Dermis blood vessel endothelial cell (primary cell): ENCODE measurements at regions not wholly inside any gene's neighbourhood (a gene's known extent, or its start where the extent isn't known, plus 50 kb on each side); places are given as distances from the start of the nearest gene placed in this dataset.
"Not testable (repeated sequence)": the region's sequence is repeated elsewhere in the genome, so short reads cannot be mapped to it uniquely, and the experiment has no call there.

ENCODE experiments used
- DNase-seq: peaks from one replicate; pipeline ENCODE4 v3.0.0; 2010

GRCh38 chr3:62926494-62926893 lies 51.3 kb upstream of the CADPS start:
- no peak for DNase-seq

- DNase-seq = no peak
These were observed 53.0 kb upstream of the CADPS start for GRCh38 chr3:62928256-62928655.

GRCh38 chr3:62929771-62930170 lies 54.6 kb upstream of the CADPS start:
- DNase-seq = no peak

- DNase-seq = no peak
These were observed 60.6 kb upstream of the CADPS start for GRCh38 chr3:62935793-62936192.

- DNase-seq = no peak
These were observed 61.5 kb upstream of the CADPS start for GRCh38 chr3:62936626-62937254.

GRCh38 chr3:62938583-62938982 lies 63.4 kb upstream of the CADPS start:
- DNase-seq = no peak

- no peak for DNase-seq
These were observed 64.5 kb upstream of the CADPS start for GRCh38 chr3:62939707-62940106.

GRCh38 chr3:62940771-62941563 lies 65.8 kb upstream of the CADPS start:
- no peak for DNase-seq

- no peak for DNase-seq
These were observed 67.0 kb upstream of the CADPS start for GRCh38 chr3:62942227-62942626.

- no peak for DNase-seq
These were observed 67.5 kb upstream of the CADPS start for GRCh38 chr3:62942764-62943163.

GRCh38 chr3:62948921-62949320 lies 73.7 kb upstream of the CADPS start:
- DNase-seq = no peak

GRCh38 chr3:62950210-62950609 lies 75.0 kb upstream of the CADPS start:
- DNase-seq = no peak

GRCh38 chr3:62951037-62951613 lies 75.9 kb upstream of the CADPS start:
- no peak for DNase-seq

- not testable (repeated sequence) for DNase-seq
These were observed 76.7 kb upstream of the CADPS start for GRCh38 chr3:62951880-62952279.

- DNase-seq = no peak
These were observed 79.4 kb upstream of the CADPS start for GRCh38 chr3:62954580-62954979.

- no peak for DNase-seq
These were observed 79.9 kb upstream of the CADPS start for GRCh38 chr3:62955126-62955525.

GRCh38 chr3:62956411-62956810 lies 81.2 kb upstream of the CADPS start:
- DNase-seq = no peak

- no peak for DNase-seq
These were observed 86.8 kb upstream of the CADPS start for GRCh38 chr3:62961874-62962556.

GRCh38 chr3:62962714-62963113 lies 87.5 kb upstream of the CADPS start:
- DNase-seq = no peak

- no peak for DNase-seq
These were observed 90.1 kb upstream of the CADPS start for GRCh38 chr3:62965311-62965710.

- DNase-seq = no peak
These were observed 92.9 kb upstream of the CADPS start for GRCh38 chr3:62968128-62968527.

- no peak for DNase-seq
These were observed 95.4 kb upstream of the CADPS start for GRCh38 chr3:62970648-62971047.

- DNase-seq = no peak
These were observed 100.3 kb upstream of the CADPS start for GRCh38 chr3:62975566-62975965.

- no peak for DNase-seq
These were observed 106.7 kb upstream of the CADPS start for GRCh38 chr3:62981962-62982361.
